H1 (cell line): ENCODE measurements at regions not wholly inside any gene's neighbourhood (a gene's known extent, or its start where the extent isn't known, plus 50 kb on each side); places are given as distances from the start of the nearest gene placed in this dataset.

ENCODE experiments used
- CEBPB ChIP-seq: IDR thresholded peaks from 2 replicates; pipeline ENCODE4 v1.6.1; 2012; ENCODE audit warnings: low read depth, low read length
- EGR1 ChIP-seq: IDR thresholded peaks from 2 replicates; pipeline ENCODE4 v1.6.1; 2011; ENCODE audit warnings: low read depth, low read length, borderline replicate concordance
- EP300 ChIP-seq, 2 experiments: IDR thresholded peaks; 1 replicate in 1 of 2; 2 replicates in 1 of 2; pipeline ENCODE4 v1.6.1; 2011 to 2012; ENCODE audit warnings: low read depth in 2 of 2, low read length in 2 of 2, mild to moderate bottlenecking in 2 of 2, borderline replicate concordance in 1 of 2, inconsistent platforms in 1 of 2, moderate library complexity in 1 of 2
- POLR2A ChIP-seq, 2 experiments: IDR thresholded peaks; 1 replicate in 1 of 2; 2 replicates in 1 of 2; pipeline ENCODE4 v1.6.1; 2011; ENCODE audit warnings: low read depth in 2 of 2, low read length in 2 of 2, mild to moderate bottlenecking in 2 of 2; ENCODE audit errors: control extremely low read depth in 1 of 2
- POLR2AphosphoS5 ChIP-seq: IDR thresholded peaks from 2 replicates; pipeline ENCODE4 v1.6.1; 2011; ENCODE audit warnings: low read depth, low read length
- RAD21 ChIP-seq, 2 experiments: IDR thresholded peaks in 1 of 2; conservative IDR thresholded peaks in 1 of 2; 2 replicates each; pipeline ENCODE4 v1.6.1; 2011; ENCODE audit warnings: low read depth in 2 of 2, low read length in 2 of 2, improper control_type of control experiment in 1 of 2, inconsistent platforms in 1 of 2, mild to moderate bottlenecking in 1 of 2, moderate library complexity in 1 of 2
- RBBP5 ChIP-seq: IDR thresholded peaks from 2 replicates; pipeline ENCODE4 v1.7.1; 2012; ENCODE audit warnings: low read depth, mild to moderate bottlenecking, inconsistent platforms, low read length, moderate library complexity, borderline replicate concordance
- SP1 ChIP-seq: IDR thresholded peaks from 2 replicates; pipeline ENCODE4 v1.6.1; 2011; ENCODE audit warnings: low read depth, low read length
- ZNF274 ChIP-seq: IDR thresholded peaks from 2 replicates; pipeline ENCODE4 v1.7.0; 2012; ENCODE audit warnings: low read length, borderline replicate concordance; ENCODE audit errors: extremely low read depth
- TF ChIP-seq, protein P1 (sequence below), 3 experiments: IDR thresholded peaks; 1 replicate in 2 of 3; 2 replicates in 1 of 3; pipeline versions ENCODE4 v1.5.1 to v1.6.1; 2011; ENCODE audit warnings: low read length in 3 of 3, mild to moderate bottlenecking in 3 of 3, inconsistent platforms in 2 of 3, low read depth in 1 of 3, moderate library complexity in 1 of 3; ENCODE audit not compliant: insufficient read depth in 1 of 3; ENCODE audit errors: control extremely low read depth in 1 of 3
- TF ChIP-seq, protein P2 (sequence below): IDR thresholded peaks from 2 replicates; pipeline ENCODE4 v1.6.1; 2012; ENCODE audit warnings: low read length, inconsistent platforms

GRCh38 chr11:97738751-97739150, 1282.0 kb upstream of the CNTN5 start:
- TF ChIP-seq ZNF274 = no peak
- no peak for TF ChIP-seq RBBP5
- TF ChIP-seq, protein P1, sequence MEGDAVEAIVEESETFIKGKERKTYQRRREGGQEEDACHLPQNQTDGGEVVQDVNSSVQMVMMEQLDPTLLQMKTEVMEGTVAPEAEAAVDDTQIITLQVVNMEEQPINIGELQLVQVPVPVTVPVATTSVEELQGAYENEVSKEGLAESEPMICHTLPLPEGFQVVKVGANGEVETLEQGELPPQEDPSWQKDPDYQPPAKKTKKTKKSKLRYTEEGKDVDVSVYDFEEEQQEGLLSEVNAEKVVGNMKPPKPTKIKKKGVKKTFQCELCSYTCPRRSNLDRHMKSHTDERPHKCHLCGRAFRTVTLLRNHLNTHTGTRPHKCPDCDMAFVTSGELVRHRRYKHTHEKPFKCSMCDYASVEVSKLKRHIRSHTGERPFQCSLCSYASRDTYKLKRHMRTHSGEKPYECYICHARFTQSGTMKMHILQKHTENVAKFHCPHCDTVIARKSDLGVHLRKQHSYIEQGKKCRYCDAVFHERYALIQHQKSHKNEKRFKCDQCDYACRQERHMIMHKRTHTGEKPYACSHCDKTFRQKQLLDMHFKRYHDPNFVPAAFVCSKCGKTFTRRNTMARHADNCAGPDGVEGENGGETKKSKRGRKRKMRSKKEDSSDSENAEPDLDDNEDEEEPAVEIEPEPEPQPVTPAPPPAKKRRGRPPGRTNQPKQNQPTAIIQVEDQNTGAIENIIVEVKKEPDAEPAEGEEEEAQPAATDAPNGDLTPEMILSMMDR (IDR thresholded peaks at IDR 0.05; ENCODE audit: control extremely low read depth in 1 of 3, insufficient read depth in 1 of 3, low read depth in 1 of 3, low read length in 3 of 3) = no peak
- no peak for TF ChIP-seq SP1
- no peak for TF ChIP-seq POLR2A (IDR thresholded peaks at IDR 0.05; ENCODE audit: control extremely low read depth in 1 of 2, low read depth in 2 of 2, low read length in 2 of 2)
- no peak for TF ChIP-seq EGR1
- TF ChIP-seq, protein P2, sequence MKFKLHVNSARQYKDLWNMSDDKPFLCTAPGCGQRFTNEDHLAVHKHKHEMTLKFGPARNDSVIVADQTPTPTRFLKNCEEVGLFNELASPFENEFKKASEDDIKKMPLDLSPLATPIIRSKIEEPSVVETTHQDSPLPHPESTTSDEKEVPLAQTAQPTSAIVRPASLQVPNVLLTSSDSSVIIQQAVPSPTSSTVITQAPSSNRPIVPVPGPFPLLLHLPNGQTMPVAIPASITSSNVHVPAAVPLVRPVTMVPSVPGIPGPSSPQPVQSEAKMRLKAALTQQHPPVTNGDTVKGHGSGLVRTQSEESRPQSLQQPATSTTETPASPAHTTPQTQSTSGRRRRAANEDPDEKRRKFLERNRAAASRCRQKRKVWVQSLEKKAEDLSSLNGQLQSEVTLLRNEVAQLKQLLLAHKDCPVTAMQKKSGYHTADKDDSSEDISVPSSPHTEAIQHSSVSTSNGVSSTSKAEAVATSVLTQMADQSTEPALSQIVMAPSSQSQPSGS = no peak
- no peak for TF ChIP-seq POLR2AphosphoS5
- no peak for TF ChIP-seq CEBPB
- TF ChIP-seq EP300 (IDR thresholded peaks at IDR 0.05; ENCODE audit: borderline replicate concordance in 1 of 2, low read depth in 2 of 2, low read length in 2 of 2) = no peak
- no peak for TF ChIP-seq RAD21 (IDR thresholded peaks at IDR 0.05 in 1 of 2, conservative IDR thresholded peaks at IDR 0.05 in 1 of 2; ENCODE audit: low read depth in 2 of 2, low read length in 2 of 2)
